HL-60 (cell line): ENCODE measurements at regions not wholly inside any gene's neighbourhood (a gene's known extent, or its start where the extent isn't known, plus 50 kb on each side); places are given as distances from the start of the nearest gene placed in this dataset.

Experiments used
- DNase-seq, 2 experiments: peaks; one replicate each; pipeline ENCODE4 v3.0.0-alpha.2; 2010 to 2020; ENCODE audit warnings: low read depth in 1 of 2, low spot score in 1 of 2
- H3K27ac ChIP-seq: fragments of 250-450 bp; sonication (Bioruptor Pico); replicated peaks from 2 replicates; pipeline ENCODE4 v1.5.1; 2020; ENCODE audit warnings: mild to moderate bottlenecking, moderate library complexity
- H3K27me3 ChIP-seq: fragments of 250-450 bp; sonication (Bioruptor Pico); 2 replicates; pipeline ENCODE4 v1.5.1; 2021; ENCODE audit warnings: mild to moderate bottlenecking, moderate library complexity; ENCODE audit not compliant: insufficient read depth, poor library complexity, severe bottlenecking
- H3K4me3 ChIP-seq: replicated peaks from 2 replicates; pipeline ENCODE4 v1.5.1; 2011; ENCODE audit warnings: mild to moderate bottlenecking, control low read depth, low read length; ENCODE audit not compliant: insufficient read depth
- CTCF ChIP-seq: IDR thresholded peaks from one replicate; pipeline ENCODE4 v1.5.1; 2011; ENCODE audit warnings: low read length, control low read depth, inconsistent platforms; ENCODE audit not compliant: insufficient read depth
- GABPA ChIP-seq: IDR thresholded peaks from 2 replicates; pipeline ENCODE4 v1.6.1; 2012; ENCODE audit warnings: low read depth
- POLR2AphosphoS5 ChIP-seq: IDR thresholded peaks from 2 replicates; pipeline ENCODE4 v1.6.1; 2012; ENCODE audit warnings: low read depth
- REST ChIP-seq: IDR thresholded peaks from 2 replicates; pipeline ENCODE4 v1.6.1; 2012; ENCODE audit warnings: low read depth; ENCODE audit not compliant: insufficient replicate concordance
- SPI1 ChIP-seq: IDR thresholded peaks from 2 replicates; pipeline ENCODE4 v1.6.1; 2012; ENCODE audit warnings: low read depth, mild to moderate bottlenecking, borderline replicate concordance

- TF ChIP-seq SPI1 (no peak), POLR2AphosphoS5 (no peak), CTCF (no peak), GABPA (no peak), REST (no peak)
- Histone ChIP-seq H3K27me3 (no peaks in the 10 kb centered on the region), H3K27ac (no peak overlapping the region), H3K4me3 (no peak overlapping the region)
- DNase-seq = no peak
Observed at GRCh38 chr14:95026851-95027463, 130.4 kb downstream of the DICER1 start.

- Histone ChIP-seq H3K27ac (no peak overlapping the region), H3K4me3 (no peak overlapping the region), H3K27me3 (no peaks in the 10 kb centered on the region)
- no peak for DNase-seq
- TF ChIP-seq SPI1 (no peak), GABPA (no peak), POLR2AphosphoS5 (no peak), CTCF (no peak), REST (no peak)
Observed at GRCh38 chr14:95025941-95026340, 131.4 kb downstream of the DICER1 start.

- Histone ChIP-seq H3K27me3 (no peaks in the 10 kb centered on the region), H3K27ac (no peak overlapping the region), H3K4me3 (no peak overlapping the region)
- TF ChIP-seq SPI1 (no peak), CTCF (no peak), POLR2AphosphoS5 (no peak), REST (no peak), GABPA (no peak)
- no peak for DNase-seq
Observed at GRCh38 chr14:95025218-95025617, 132.1 kb downstream of the DICER1 start.
